AG10803 (cell line): ENCODE measurements at regions not wholly inside any gene's neighbourhood (a gene's known extent, or its start where the extent isn't known, plus 50 kb on each side); places are given as distances from the start of the nearest gene placed in this dataset.

Source experiments
- DNase-seq: peaks from one replicate; pipeline ENCODE4 v3.0.0; 2010; ENCODE audit warnings: low read depth
- H3K4me3 ChIP-seq: 2 replicates; pipeline ENCODE4 v1.5.1; 2011; ENCODE audit warnings: mild to moderate bottlenecking, low read length, control low read depth
- TF ChIP-seq, protein P1 (sequence below): conservative IDR thresholded peaks from 2 replicates; pipeline ENCODE4 v1.5.1; 2011; ENCODE audit warnings: mild to moderate bottlenecking, low read length, control low read depth, inconsistent platforms

DNA sequence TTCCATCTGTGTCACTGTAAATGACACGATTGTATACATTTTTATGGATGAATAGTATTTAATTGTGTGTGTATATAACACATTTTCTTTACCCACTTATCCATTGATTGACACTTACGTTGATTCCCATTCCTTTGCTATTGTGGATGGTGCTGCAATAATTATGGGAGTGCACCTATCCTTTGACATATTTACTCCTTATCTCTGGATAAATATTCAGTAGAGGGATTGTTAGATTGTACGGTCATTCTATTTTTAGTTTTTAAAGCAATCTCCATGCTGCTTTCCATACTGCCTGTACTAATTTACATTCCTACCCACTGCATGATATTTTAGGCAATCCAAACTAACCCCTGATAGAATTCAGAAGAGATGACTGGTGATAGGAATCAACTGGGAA is 980.1 kb downstream of the FSTL5 start:
- no peak for DNase-seq
- TF ChIP-seq, protein P1, sequence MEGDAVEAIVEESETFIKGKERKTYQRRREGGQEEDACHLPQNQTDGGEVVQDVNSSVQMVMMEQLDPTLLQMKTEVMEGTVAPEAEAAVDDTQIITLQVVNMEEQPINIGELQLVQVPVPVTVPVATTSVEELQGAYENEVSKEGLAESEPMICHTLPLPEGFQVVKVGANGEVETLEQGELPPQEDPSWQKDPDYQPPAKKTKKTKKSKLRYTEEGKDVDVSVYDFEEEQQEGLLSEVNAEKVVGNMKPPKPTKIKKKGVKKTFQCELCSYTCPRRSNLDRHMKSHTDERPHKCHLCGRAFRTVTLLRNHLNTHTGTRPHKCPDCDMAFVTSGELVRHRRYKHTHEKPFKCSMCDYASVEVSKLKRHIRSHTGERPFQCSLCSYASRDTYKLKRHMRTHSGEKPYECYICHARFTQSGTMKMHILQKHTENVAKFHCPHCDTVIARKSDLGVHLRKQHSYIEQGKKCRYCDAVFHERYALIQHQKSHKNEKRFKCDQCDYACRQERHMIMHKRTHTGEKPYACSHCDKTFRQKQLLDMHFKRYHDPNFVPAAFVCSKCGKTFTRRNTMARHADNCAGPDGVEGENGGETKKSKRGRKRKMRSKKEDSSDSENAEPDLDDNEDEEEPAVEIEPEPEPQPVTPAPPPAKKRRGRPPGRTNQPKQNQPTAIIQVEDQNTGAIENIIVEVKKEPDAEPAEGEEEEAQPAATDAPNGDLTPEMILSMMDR, result no peak
- H3K4me3 ChIP-seq, result no peak overlapping the region

DNA sequence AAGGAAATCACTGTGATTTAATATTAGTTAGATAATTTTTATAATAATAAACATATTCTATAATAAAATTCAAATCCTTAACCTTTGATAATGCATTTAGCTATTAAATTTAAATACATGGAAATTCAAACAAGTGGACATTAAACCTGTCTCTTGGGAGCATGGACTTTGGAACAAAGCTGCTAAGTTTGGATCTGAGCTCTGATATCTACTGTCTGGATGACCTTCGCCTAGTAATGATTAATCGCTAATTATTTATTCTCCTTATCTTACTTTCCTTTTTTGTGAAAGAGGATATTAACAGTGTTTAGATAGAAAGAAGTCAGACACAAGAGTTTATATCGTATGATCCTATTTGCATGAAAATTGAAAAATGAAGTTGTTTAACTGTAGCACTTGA is 980.9 kb downstream of the FSTL5 start:
- no peak for DNase-seq
- H3K4me3 ChIP-seq, result no peak overlapping the region
- TF ChIP-seq, protein P1, result no peak

DNA sequence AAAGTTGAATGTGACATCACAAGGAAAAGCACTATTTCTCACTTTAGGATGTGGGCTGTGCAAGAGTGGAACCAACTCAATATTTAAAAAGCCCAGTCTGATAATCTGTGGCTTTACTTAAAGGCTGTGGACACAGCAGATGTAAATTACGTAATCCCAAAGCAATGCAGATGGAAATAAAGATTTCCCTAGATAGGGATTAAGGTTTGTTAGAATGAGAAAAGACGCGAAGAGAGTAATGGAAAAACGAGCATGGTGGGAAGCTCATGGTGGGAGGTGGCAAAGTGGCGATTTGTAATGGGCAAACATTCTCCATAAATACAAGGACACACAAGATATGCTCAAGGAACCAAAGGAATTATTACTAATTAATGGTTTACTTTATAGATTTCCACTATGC is 985.5 kb downstream of the FSTL5 start:
- no peak overlapping the region for H3K4me3 ChIP-seq
- DNase-seq, result no peak
- TF ChIP-seq, protein P1, result no peak

DNA sequence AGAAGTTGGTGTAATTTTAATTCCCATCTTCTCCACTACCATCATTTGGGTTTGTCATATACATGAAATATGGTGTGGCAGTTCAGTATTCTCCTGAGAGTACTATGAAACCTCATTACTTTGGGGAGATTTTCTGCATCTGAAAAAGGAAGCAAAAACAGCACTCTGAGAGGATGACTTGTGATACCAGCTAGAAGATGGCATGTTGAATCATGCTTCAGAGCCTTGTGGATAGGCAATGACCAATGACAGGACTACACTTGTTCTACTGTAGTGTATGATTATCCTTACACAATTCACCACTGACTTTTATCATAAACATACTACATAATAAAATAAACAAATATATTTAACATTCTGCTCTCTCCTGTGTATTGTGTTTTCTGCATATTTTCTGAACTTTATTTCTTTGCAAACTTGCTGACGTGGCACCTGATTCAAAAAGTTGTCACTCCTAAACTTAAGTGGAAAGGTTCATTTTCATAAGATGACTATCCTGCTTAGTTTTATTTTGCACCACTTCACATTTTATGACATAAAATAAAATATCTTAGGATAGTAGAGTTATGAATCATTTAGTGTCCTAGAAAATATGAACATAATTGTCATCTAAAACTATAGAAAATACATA is 991.3 kb downstream of the FSTL5 start:
- no peak for DNase-seq
- H3K4me3 ChIP-seq, result no peak overlapping the region
- TF ChIP-seq, protein P1, result no peak

DNA sequence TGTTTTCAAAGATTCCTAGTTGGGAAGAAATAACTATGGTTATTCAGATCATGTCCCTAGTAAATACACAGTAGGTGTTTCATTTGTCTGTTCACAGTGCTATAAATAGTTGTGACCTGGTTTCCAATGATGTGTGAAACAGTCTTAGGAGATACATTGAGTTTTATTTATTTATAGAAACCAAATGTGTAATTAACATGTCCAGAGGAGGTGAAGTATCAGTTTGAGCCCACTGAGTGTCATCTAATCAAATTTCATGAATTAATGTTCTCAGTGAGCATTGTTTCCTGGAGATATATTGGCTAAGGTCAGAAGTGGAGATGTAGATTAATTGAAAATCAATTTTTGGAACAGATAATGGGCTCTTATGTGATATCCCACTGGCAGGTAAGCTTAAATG is 996.3 kb downstream of the FSTL5 start:
- TF ChIP-seq, protein P1, result no peak
- no peak for DNase-seq
- no peak overlapping the region for H3K4me3 ChIP-seq

DNA sequence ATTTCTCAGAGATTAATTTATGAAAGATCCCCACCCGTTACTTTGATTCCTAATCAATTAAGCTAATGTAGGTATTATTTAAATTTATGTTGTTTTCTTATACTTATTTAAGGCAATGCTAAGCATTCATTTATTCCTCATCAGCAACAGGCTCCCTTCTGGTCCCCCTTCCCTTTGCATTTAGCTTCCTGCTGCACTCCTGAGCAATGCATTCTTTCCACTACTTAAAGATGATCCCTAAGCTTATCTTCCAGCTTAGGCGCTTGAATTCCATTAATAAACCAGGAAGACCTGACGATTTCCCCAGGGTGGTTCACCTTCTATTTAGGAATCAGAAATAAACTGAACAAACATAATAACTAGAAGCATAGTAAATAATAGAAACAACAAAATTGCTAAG is 1003.1 kb downstream of the FSTL5 start:
- TF ChIP-seq, protein P1, result no peak
- no peak for DNase-seq
- H3K4me3 ChIP-seq, result no peak overlapping the region

DNA sequence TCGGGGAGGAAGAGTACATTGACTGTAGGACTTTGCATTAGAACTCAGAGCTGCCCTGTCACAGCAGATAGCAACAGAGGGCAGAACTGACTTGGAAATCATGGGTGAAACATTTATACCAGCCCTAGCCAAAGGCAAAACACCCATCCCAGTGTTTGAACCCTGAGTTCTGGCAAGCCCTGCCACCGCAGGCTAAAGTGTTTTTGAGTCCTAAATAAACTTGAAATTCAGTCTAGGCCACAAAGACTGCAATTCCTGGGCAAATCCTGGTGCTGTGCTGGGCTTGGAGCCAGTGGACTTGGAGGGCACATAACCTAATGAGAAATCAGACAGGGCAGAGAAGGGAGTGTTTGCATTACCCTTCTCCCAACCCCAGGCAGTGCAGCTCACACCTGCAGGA is 1015.7 kb downstream of the FSTL5 start:
- no peak overlapping the region for H3K4me3 ChIP-seq
- DNase-seq, result no peak
- TF ChIP-seq, protein P1, result no peak
